ENCODE measurements at regions not wholly inside any gene's neighbourhood (a gene's known extent, or its start where the extent isn't known, plus 50 kb on each side); places are given as distances from the start of the nearest gene placed in this dataset.

- Histone ChIP-seq H3K4me3 (no peak overlapping the region), H3K4me1 (replicated peaks) (no peaks in the 10 kb centered on the region), H3K27ac (no peak overlapping the region), H3K27me3 (replicated peaks; ENCODE audit: insufficient read depth) (no peaks in the 10 kb centered on the region), H3K36me3 (no peaks in the 10 kb centered on the region), H3K9me3 (no peaks in the 10 kb centered on the region)
- intact Hi-C loops (cut with DNase I) = no loop called here
- TF ChIP-seq POLR2A (IDR thresholded peaks at IDR 0.05) (no peak), POLR2AphosphoS5 (IDR thresholded peaks at IDR 0.05) (no peak)
- TF ChIP-seq, protein P1, sequence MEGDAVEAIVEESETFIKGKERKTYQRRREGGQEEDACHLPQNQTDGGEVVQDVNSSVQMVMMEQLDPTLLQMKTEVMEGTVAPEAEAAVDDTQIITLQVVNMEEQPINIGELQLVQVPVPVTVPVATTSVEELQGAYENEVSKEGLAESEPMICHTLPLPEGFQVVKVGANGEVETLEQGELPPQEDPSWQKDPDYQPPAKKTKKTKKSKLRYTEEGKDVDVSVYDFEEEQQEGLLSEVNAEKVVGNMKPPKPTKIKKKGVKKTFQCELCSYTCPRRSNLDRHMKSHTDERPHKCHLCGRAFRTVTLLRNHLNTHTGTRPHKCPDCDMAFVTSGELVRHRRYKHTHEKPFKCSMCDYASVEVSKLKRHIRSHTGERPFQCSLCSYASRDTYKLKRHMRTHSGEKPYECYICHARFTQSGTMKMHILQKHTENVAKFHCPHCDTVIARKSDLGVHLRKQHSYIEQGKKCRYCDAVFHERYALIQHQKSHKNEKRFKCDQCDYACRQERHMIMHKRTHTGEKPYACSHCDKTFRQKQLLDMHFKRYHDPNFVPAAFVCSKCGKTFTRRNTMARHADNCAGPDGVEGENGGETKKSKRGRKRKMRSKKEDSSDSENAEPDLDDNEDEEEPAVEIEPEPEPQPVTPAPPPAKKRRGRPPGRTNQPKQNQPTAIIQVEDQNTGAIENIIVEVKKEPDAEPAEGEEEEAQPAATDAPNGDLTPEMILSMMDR (IDR thresholded peaks at IDR 0.05) = no peak
- 93% methylated on average over 11 of the region's 11 CpGs for WGBS
- peak; percentile 1 for DNase-seq (ENCODE audit: low spot score)
Observed at GRCh38 chr6:166779381-166779780, 152.3 kb upstream of the RPS6KA2 start.

- H3K4me1 ChIP-seq (replicated peaks) = no peaks in the 10 kb centered on the region
- no peak overlapping the region for H3K4me3 ChIP-seq
- H3K36me3 ChIP-seq = no peaks in the 10 kb centered on the region
- 92% methylated on average over 14 of the region's 14 CpGs for WGBS
- H3K27me3 ChIP-seq (replicated peaks; ENCODE audit: insufficient read depth) = no peaks in the 10 kb centered on the region
- no peak for TF ChIP-seq POLR2AphosphoS5 (IDR thresholded peaks at IDR 0.05)
- no peak for DNase-seq (ENCODE audit: low spot score)
- H3K27ac ChIP-seq = no peak overlapping the region
- no peaks in the 10 kb centered on the region for H3K9me3 ChIP-seq
- intact Hi-C loops (cut with DNase I) = no loop called here
Observed at GRCh38 chr6:166778776-166779175, 151.7 kb upstream of the RPS6KA2 start.

DNA sequence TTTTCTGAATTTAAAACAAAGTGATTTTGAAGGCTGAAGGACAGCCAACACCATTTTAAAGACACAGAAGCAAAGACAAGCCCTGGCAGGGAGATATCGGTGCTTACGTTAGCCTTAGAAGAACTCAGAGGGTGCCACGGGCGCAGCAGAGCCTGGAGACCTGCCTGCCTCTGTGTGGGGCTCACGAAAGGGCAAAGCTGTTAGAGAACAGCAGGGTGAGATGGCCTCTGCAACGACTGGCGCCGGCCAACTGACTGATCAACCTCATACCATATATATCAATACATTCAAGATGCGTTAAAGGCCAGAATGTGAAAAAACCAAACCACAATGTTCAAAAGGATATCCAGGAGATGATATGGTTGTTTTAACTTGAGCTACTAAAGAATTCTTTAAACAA, 151.0 kb upstream of the RPS6KA2 start:
- intact Hi-C loops (cut with DNase I) = no loop called here
- Histone ChIP-seq H3K9me3 (no peaks in the 10 kb centered on the region), H3K27me3 (replicated peaks; ENCODE audit: insufficient read depth) (no peaks in the 10 kb centered on the region), H3K4me1 (replicated peaks) (no peaks in the 10 kb centered on the region), H3K36me3 (no peaks in the 10 kb centered on the region), H3K4me3 (no peak overlapping the region), H3K27ac (no peak overlapping the region)
- DNase-seq (ENCODE audit: low spot score) = no peak
- TF ChIP-seq POLR2AphosphoS5 (IDR thresholded peaks at IDR 0.05) (no peak), POLR2A (IDR thresholded peaks at IDR 0.05) (no peak)
- TF ChIP-seq, protein P1 (IDR thresholded peaks at IDR 0.05) = no peak
- 70% methylated on average over 9 of the region's 9 CpGs for WGBS

- intact Hi-C loops (cut with DNase I) = no loop called here
- H3K27ac ChIP-seq = no peak overlapping the region
- H3K4me1 ChIP-seq (replicated peaks) = no peaks in the 10 kb centered on the region
- no peak overlapping the region for H3K4me3 ChIP-seq
- 75% methylated on average over 14 of the region's 14 CpGs for WGBS
- H3K9me3 ChIP-seq = no peaks in the 10 kb centered on the region
- no peaks in the 10 kb centered on the region for H3K36me3 ChIP-seq
- H3K27me3 ChIP-seq (replicated peaks; ENCODE audit: insufficient read depth) = no peaks in the 10 kb centered on the region
- TF ChIP-seq, protein P1 (IDR thresholded peaks at IDR 0.05) = no peak
- TF ChIP-seq POLR2AphosphoS5 (IDR thresholded peaks at IDR 0.05) (no peak), POLR2A (IDR thresholded peaks at IDR 0.05) (no peak)
- DNase-seq (ENCODE audit: low spot score) = no peak
Observed at GRCh38 chr6:166777096-166777630, 150.1 kb upstream of the RPS6KA2 start.

- H3K27ac ChIP-seq = no peak overlapping the region
- TF ChIP-seq POLR2AphosphoS5 (IDR thresholded peaks at IDR 0.05) (no peak), POLR2A (IDR thresholded peaks at IDR 0.05) (no peak)
- TF ChIP-seq, protein P1 (IDR thresholded peaks at IDR 0.05) = no peak
- no peaks in the 10 kb centered on the region for H3K27me3 ChIP-seq (replicated peaks; ENCODE audit: insufficient read depth)
- WGBS = 94% methylated on average over 12 of the region's 12 CpGs
- no peak overlapping the region for H3K4me3 ChIP-seq
- intact Hi-C loops (cut with DNase I) = no loop called here
- no peaks in the 10 kb centered on the region for H3K4me1 ChIP-seq (replicated peaks)
- no peaks in the 10 kb centered on the region for H3K9me3 ChIP-seq
- DNase-seq (ENCODE audit: low spot score) = no peak
- H3K36me3 ChIP-seq = no peaks in the 10 kb centered on the region
Observed at GRCh38 chr6:166776571-166776970, 149.5 kb upstream of the RPS6KA2 start.
